AG04449 (cell line): ENCODE measurements at regions not wholly inside any gene's neighbourhood (a gene's known extent, or its start where the extent isn't known, plus 50 kb on each side); places are given as distances from the start of the nearest gene placed in this dataset.
"Not testable (repeated sequence)": the region's sequence is repeated elsewhere in the genome, so short reads cannot be mapped to it uniquely, and the experiment has no call there.

Experiments used
- CTCF ChIA-PET: fragments of 350-600 bp; formaldehyde crosslinking; extraction: SDS; loops from one replicate; lab custom pipeline; 2021; ENCODE audit warnings: antibody characterized with exemption; lab: Yijun Ruan, JAX
- POLR2A ChIA-PET: fragments of 400-600, 350-600 bp; formaldehyde crosslinking; extraction: SDS; loops from one replicate; lab custom pipeline; 2020; ENCODE audit warnings: antibody characterized with exemption, inconsistent platforms; lab: Yijun Ruan, JAX
- DNase-seq: peaks from one replicate; pipeline ENCODE4 v3.0.0-alpha.2; 2010; ENCODE audit warnings: low read depth, low spot score
- H3K4me3 ChIP-seq: 2 replicates; pipeline ENCODE4 v1.5.1; 2011; ENCODE audit warnings: low read depth, mild to moderate bottlenecking, control low read depth, low read length
- TF ChIP-seq, protein P1 (sequence below): IDR thresholded peaks from one replicate; pipeline ENCODE4 v1.5.1; 2011; ENCODE audit warnings: mild to moderate bottlenecking, moderate library complexity, low read length, control low read depth, inconsistent platforms; ENCODE audit not compliant: insufficient read depth; ENCODE audit errors: missing control alignments

GRCh38 chr6:170145272-170145592, 145.6 kb downstream of the DLL1 start:
- POLR2A ChIA-PET = no interaction called here
- H3K4me3 ChIP-seq = no peak overlapping the region
- DNase-seq = no peak
- TF ChIP-seq, protein P1, sequence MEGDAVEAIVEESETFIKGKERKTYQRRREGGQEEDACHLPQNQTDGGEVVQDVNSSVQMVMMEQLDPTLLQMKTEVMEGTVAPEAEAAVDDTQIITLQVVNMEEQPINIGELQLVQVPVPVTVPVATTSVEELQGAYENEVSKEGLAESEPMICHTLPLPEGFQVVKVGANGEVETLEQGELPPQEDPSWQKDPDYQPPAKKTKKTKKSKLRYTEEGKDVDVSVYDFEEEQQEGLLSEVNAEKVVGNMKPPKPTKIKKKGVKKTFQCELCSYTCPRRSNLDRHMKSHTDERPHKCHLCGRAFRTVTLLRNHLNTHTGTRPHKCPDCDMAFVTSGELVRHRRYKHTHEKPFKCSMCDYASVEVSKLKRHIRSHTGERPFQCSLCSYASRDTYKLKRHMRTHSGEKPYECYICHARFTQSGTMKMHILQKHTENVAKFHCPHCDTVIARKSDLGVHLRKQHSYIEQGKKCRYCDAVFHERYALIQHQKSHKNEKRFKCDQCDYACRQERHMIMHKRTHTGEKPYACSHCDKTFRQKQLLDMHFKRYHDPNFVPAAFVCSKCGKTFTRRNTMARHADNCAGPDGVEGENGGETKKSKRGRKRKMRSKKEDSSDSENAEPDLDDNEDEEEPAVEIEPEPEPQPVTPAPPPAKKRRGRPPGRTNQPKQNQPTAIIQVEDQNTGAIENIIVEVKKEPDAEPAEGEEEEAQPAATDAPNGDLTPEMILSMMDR = no peak
- CTCF ChIA-PET = no interaction called here

GRCh38 chr6:170144571-170145271, 146.2 kb downstream of the DLL1 start:
- POLR2A ChIA-PET = no interaction called here
- CTCF ChIA-PET = no interaction called here
- DNase-seq = no peak

GRCh38 chr6:170143401-170144150, 147.3 kb downstream of the DLL1 start:
- POLR2A ChIA-PET = no interaction called here
- TF ChIP-seq, protein P1 = no peak
- no peak overlapping the region for H3K4me3 ChIP-seq
- CTCF ChIA-PET = no interaction called here
- no peak for DNase-seq

More at GRCh38 chr6:170144571-170145271, 146.2 kb downstream of the DLL1 start:
- TF ChIP-seq, protein P1 = no peak
- H3K4me3 ChIP-seq = no peak overlapping the region

DNA sequence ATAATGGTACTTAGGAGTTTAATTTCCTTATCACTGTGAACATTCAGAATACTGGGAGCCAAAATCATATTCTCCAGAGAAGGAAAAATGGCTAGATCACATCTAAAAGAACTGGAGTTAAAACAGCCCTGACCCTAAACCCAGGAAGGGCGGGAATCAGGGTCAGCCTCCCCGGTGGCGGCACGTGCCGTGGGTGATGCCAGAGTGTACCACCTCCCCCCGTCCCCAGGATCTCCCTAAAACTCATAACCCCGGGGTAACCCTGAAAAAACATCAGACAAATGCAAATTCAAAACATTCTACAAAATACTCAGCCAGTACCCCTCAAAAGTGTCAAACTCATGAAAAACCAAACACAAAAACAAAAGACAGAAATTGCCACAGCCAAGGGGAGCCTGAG, 148.3 kb downstream of the DLL1 start:
- TF ChIP-seq, protein P1 = no peak
- POLR2A ChIA-PET = no interaction called here
- H3K4me3 ChIP-seq = no peak overlapping the region
- CTCF ChIA-PET = no interaction called here
- no peak for DNase-seq

DNA sequence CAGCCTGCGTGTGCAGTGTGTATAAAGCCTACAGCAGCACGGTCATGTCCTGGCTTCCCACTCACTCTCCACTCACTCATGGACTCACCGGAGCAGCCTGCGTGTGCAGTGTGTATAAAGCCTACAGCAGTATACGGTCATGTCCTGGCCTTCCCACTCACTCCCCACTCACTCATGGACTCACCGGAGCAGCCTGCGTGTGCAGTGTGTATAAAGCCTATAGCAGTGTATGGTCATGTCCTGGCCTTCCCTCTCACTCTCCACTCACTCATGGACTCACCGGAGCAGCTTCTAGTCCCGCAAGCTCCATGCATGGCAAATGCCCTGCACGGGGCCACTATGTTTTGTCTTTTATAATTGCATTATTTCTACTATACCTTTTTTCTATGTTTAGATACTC, 149.8 kb downstream of the DLL1 start:
- H3K4me3 ChIP-seq = not testable (repeated sequence)

DNA sequence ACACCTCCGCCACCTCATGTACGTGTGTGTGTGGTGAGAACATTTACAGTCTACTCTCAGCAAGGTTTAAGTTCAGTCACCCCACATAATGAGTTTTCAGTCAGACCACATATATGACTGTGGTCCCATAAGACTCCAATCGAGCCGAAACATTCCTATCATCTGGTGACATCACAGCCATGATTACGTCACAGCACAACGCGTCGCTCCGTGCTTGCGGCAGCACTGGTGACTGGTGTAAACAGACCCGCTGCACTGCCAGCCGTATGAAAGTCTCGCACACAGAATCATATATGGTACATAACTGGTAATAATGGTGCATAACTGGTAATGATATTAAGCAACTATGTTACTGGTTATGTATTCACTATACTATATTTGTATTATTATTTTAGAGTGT, 150.7 kb downstream of the DLL1 start:
- POLR2A ChIA-PET = no interaction called here
- DNase-seq = no peak
- TF ChIP-seq, protein P1 = no peak
- H3K4me3 ChIP-seq = no peak overlapping the region
- CTCF ChIA-PET = no interaction called here

More for the DNA sequence above, 149.8 kb downstream of the DLL1 start:
- DNase-seq, CTCF ChIA-PET, POLR2A ChIA-PET: not testable (repeated sequence)

DNA sequence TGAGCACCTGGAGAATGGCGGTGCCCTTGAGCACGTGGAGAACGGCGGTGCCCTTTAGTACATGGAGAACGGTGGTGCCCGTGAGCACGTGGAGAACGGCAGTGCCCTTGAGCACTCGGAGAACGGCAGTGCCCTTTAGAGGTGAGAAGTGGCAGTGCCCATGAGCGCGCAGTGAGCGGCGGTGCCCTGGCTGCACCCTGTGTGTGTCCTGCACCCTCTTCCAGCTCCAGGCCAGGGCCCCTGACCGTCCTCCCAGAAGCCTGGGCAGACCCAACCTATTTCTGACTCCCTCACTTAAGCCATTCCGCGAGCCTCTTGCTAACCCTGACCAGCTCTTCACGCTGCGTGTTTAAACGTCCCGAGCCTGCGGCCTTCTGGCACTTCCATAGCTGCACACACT, 151.3 kb downstream of the DLL1 start:
- CTCF ChIA-PET = no interaction called here
- TF ChIP-seq, protein P1 = no peak
- POLR2A ChIA-PET = no interaction called here
- no peak for DNase-seq
- no peak overlapping the region for H3K4me3 ChIP-seq

DNA sequence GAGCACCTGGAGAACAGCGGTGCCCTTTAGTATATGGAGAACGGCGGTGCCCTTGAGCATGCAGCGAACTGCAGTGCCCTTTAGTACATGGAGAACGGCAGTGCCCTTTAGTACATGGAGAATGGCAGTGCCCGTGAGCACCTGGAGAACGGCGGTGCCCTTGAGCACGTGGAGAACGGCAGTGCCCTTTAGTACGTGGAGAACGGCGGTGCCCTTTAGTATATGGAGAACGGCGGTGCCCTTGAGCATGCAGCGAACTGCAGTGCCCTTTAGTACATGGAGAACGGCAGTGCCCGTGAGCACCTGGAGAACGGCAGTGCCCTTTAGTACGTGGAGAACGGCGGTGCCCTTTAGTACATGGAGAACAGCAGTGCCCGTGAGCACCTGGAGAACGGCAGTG, 151.8 kb downstream of the DLL1 start:
- POLR2A ChIA-PET, CTCF ChIA-PET, H3K4me3 ChIP-seq, DNase-seq: not testable (repeated sequence)
